Parathyroid adenoma (tissue), 2 donors: ENCODE measurements at regions not wholly inside any gene's neighbourhood (a gene's known extent, or its start where the extent isn't known, plus 50 kb on each side); places are given as distances from the start of the nearest gene placed in this dataset.
"Not testable (repeated sequence)": the region's sequence is repeated elsewhere in the genome, so short reads cannot be mapped to it uniquely, and the experiment has no call there.

Source experiments
- H2AFZ ChIP-seq: fragments of 300-600 bp; sonication (generic); one replicate; pipeline ENCODE4 v1.7.0; 2017; ENCODE audit warnings: antibody characterized with exemption, mild to moderate bottlenecking
- H3K27ac ChIP-seq: fragments of 300-600 bp; sonication (generic); one replicate; pipeline ENCODE4 v1.7.0; 2017
- H3K27me3 ChIP-seq: fragments of 300-600 bp; sonication (generic); one replicate; pipeline ENCODE4 v1.7.0; 2017; ENCODE audit warnings: low read length; ENCODE audit not compliant: control insufficient read depth, insufficient read depth
- H3K36me3 ChIP-seq: fragments of 300-600 bp; sonication (generic); one replicate; pipeline ENCODE4 v1.7.0; 2017; ENCODE audit warnings: low read length; ENCODE audit not compliant: control insufficient read depth, insufficient read depth
- H3K4me1 ChIP-seq: fragments of 300-600 bp; sonication (generic); one replicate; pipeline ENCODE4 v1.7.0; 2017; ENCODE audit warnings: control low read depth
- H3K4me2 ChIP-seq: fragments of 300-600 bp; sonication (generic); one replicate; pipeline ENCODE4 v1.7.0; 2017; ENCODE audit warnings: low read length
- H3K4me3 ChIP-seq: fragments of 300-600 bp; sonication (generic); one replicate; pipeline ENCODE4 v1.7.0; 2017; ENCODE audit warnings: low read depth, low read length
- H3K79me2 ChIP-seq: fragments of 300-600 bp; sonication (generic); one replicate; pipeline ENCODE4 v1.7.0; 2017; ENCODE audit warnings: control low read depth
- H3K9ac ChIP-seq: fragments of 300-600 bp; sonication (generic); one replicate; pipeline ENCODE4 v1.7.0; 2017; ENCODE audit warnings: mild to moderate bottlenecking
- H3K9me3 ChIP-seq: fragments of 300-600 bp; sonication (generic); one replicate; pipeline ENCODE4 v1.7.0; 2017; ENCODE audit warnings: low read length; ENCODE audit not compliant: control insufficient read depth
- CTCF ChIP-seq: fragments of 300-600 bp; sonication (generic); IDR thresholded peaks from one replicate; pipeline ENCODE4 v1.7.0; 2017; ENCODE audit warnings: antibody characterized with exemption, mild to moderate bottlenecking
- donor health status: primary hyperparathyroidism.

GRCh38 chr4:115456231-115456630 is 342.8 kb upstream of the NDST4 start:
- H3K79me2 ChIP-seq: no peaks in the 10 kb centered on the region
- no peak overlapping the region for H2AFZ ChIP-seq
- no peak overlapping the region for H3K27ac ChIP-seq
- no peaks in the 10 kb centered on the region for H3K36me3 ChIP-seq
- no peak overlapping the region for H3K4me3 ChIP-seq
- no peaks in the 10 kb centered on the region for H3K27me3 ChIP-seq
- H3K9ac ChIP-seq: no peak overlapping the region
- H3K9me3 ChIP-seq: no peaks in the 10 kb centered on the region
- no peak for TF ChIP-seq CTCF
- no peak overlapping the region for H3K4me2 ChIP-seq
- H3K4me1 ChIP-seq: no peaks in the 10 kb centered on the region

- Histone ChIP-seq H3K9ac (no peak overlapping the region), H3K4me2 (no peak overlapping the region), H2AFZ (no peak overlapping the region), H3K79me2 (no peaks in the 10 kb centered on the region), H3K36me3 (no peaks in the 10 kb centered on the region), H3K27ac (no peak overlapping the region), H3K4me1 (no peaks in the 10 kb centered on the region), H3K27me3 (no peaks in the 10 kb centered on the region), H3K9me3 (no peaks in the 10 kb centered on the region), H3K4me3 (no peak overlapping the region)
- no peak for TF ChIP-seq CTCF
Observed at GRCh38 chr4:115454228-115454627, 340.8 kb upstream of the NDST4 start.

GRCh38 chr4:115453416-115453815 is 340.0 kb upstream of the NDST4 start:
- H3K36me3 ChIP-seq: no peaks in the 10 kb centered on the region
- no peak for TF ChIP-seq CTCF
- H3K79me2 ChIP-seq: no peaks in the 10 kb centered on the region
- no peak overlapping the region for H3K4me2 ChIP-seq
- no peaks in the 10 kb centered on the region for H3K27me3 ChIP-seq
- H3K27ac ChIP-seq: no peak overlapping the region
- H3K9ac ChIP-seq: no peak overlapping the region
- H2AFZ ChIP-seq: no peak overlapping the region
- H3K9me3 ChIP-seq: no peaks in the 10 kb centered on the region
- no peak overlapping the region for H3K4me3 ChIP-seq
- no peaks in the 10 kb centered on the region for H3K4me1 ChIP-seq

GRCh38 chr4:115452229-115452628 is 338.8 kb upstream of the NDST4 start:
- H3K79me2 ChIP-seq, H3K9me3 ChIP-seq, H3K9ac ChIP-seq, H3K4me2 ChIP-seq, H3K27me3 ChIP-seq, H3K4me1 ChIP-seq, H3K27ac ChIP-seq, H2AFZ ChIP-seq, H3K36me3 ChIP-seq, H3K4me3 ChIP-seq: not testable (repeated sequence)

GRCh38 chr4:115437739-115438138 is 324.3 kb upstream of the NDST4 start:
- Histone ChIP-seq H3K4me1 (no peaks in the 10 kb centered on the region), H3K4me3 (no peak overlapping the region), H3K79me2 (no peaks in the 10 kb centered on the region), H2AFZ (no peak overlapping the region), H3K36me3 (no peaks in the 10 kb centered on the region), H3K9ac (no peak overlapping the region), H3K27ac (no peak overlapping the region), H3K27me3 (no peaks in the 10 kb centered on the region), H3K4me2 (no peak overlapping the region), H3K9me3 (no peaks in the 10 kb centered on the region)
- TF ChIP-seq CTCF: no peak
